ENCODE measurements at regions not wholly inside any gene's neighbourhood (a gene's known extent, or its start where the extent isn't known, plus 50 kb on each side); places are given as distances from the start of the nearest gene placed in this dataset.

- TF ChIP-seq CTCF (conservative IDR thresholded peaks at IDR 0.05 in 1 of 2, IDR thresholded peaks at IDR 0.05 in 1 of 2; ENCODE audit: extremely low read depth in 1 of 2, insufficient read depth in 1 of 2, low read depth in 1 of 2, low read length in 2 of 2) (no peak), EZH2 (IDR thresholded peaks at IDR 0.05; ENCODE audit: borderline replicate concordance, low read length) (no peak)
Observed at GRCh38 chr13:22226086-22226485, 555.2 kb downstream of the FGF9 start.

Measured in mammary epithelial cell (primary cell).